Activated T-cell treated with anti-CD3 and anti-CD28 coated beads, Interleukin-2, amount 50 U/mL, for 72 hours (primary cell): ENCODE measurements at regions not wholly inside any gene's neighbourhood (a gene's known extent, or its start where the extent isn't known, plus 50 kb on each side); places are given as distances from the start of the nearest gene placed in this dataset.
"Not testable (repeated sequence)": the region's sequence is repeated elsewhere in the genome, so short reads cannot be mapped to it uniquely, and the experiment has no call there.

Experiments
- ATAC-seq, 2 donors: fragments of 150-1000 bp; cut with Tn5 transposase; replicated peaks in 1 of 2; 2 replicates each; pipeline ENCODE4 v1.10.0; 2021; ENCODE audit warnings: moderate library complexity in 2 of 2, mild to moderate bottlenecking in 1 of 2
- DNase-seq, 2 donors: peaks; one replicate each; pipeline ENCODE4 v3.0.0; 2021 to 2022; ENCODE audit warnings: mixed read lengths in 1 of 2
- H3K27ac Mint-ChIP-seq: one replicate; pipeline ENCODE4 v1.8.0; 2022; ENCODE audit warnings: mild to moderate bottlenecking, moderate library complexity, mixed read lengths
- H3K27me3 Mint-ChIP-seq: one replicate; pipeline ENCODE4 v1.8.0; 2022; ENCODE audit warnings: low read depth, mixed read lengths
- H3K36me3 Mint-ChIP-seq, 2 donors: one replicate each; pipeline ENCODE4 v1.8.0; 2022; ENCODE audit warnings: mixed read lengths in 2 of 2, mild to moderate bottlenecking in 1 of 2; ENCODE audit not compliant: insufficient read depth in 2 of 2
- H3K4me1 Mint-ChIP-seq: one replicate; pipeline ENCODE4 v1.8.0; 2022; ENCODE audit warnings: low read depth, mixed read lengths
- H3K4me3 Mint-ChIP-seq, 2 donors: one replicate each; pipeline ENCODE4 v1.8.0; 2022; ENCODE audit warnings: mild to moderate bottlenecking in 2 of 2, mixed read lengths in 2 of 2, moderate library complexity in 2 of 2
- H3K9me3 Mint-ChIP-seq, 2 donors: one replicate each; pipeline ENCODE4 v1.8.0; 2022; ENCODE audit warnings: mixed read lengths in 2 of 2

DNA sequence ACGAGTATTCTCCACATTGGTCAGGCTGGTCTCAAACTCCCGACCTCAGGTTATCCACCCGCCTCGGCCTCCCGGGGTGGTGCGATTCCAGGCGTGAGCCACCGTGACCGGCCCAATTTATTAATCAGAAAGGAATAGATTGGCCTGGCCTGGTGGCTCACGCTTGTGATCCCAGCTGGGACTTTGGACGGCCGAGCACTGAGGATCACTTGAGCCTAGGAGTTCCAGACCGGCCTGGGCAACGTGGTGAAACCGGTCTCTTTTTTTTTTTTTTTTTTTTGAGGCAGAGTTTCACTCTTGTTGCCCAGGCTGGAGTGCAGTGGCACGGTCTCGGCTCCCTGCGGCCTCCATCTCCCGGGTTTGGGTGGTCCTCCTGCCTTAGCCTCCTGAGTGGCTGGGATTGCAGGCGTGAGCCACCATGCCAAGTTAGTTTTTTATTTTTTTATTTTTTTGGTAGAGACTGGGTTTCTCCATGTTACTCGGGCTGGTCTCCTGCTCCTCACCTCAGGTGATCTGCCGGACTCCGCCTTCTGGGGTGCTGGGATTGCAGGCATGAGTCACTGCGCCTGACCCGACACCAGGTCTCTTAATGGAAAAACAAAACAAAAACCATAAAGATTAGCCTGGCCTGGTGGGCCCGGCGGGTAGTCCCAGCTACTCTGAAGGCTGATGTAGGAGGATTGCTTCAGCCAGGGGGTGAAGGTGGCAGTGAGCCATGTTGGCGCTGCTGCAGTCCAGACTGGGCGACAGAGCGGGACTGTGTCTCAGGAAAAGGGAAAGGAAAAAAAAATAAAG, 141.0 kb downstream of the GOLGA6L22 start:
- H3K27me3 Mint-ChIP-seq, H3K9me3 Mint-ChIP-seq, ATAC-seq, H3K27ac Mint-ChIP-seq, H3K4me1 Mint-ChIP-seq, DNase-seq, H3K4me3 Mint-ChIP-seq, H3K36me3 Mint-ChIP-seq: not testable (repeated sequence)

DNA sequence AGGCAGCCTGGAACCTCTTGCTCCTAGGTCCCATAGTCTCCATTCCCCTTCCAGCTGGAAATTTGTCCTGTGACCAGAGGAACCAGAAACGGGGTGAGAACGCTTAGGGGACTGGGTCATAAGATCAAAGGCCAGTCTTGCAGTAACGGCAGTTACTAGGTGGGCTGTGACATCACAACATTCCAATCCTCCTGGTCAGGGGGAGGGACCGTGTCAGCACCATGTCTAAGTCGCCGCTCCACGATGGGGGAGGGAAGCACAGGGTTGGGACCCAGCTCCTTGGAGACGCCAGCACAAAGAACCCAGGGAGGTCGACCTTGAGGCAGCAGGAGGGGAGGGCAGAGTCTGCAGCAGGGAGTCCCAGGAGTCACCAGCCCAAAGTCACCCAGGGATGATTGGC, 158.3 kb downstream of the GOLGA6L22 start:
- H3K27me3 Mint-ChIP-seq: not testable (repeated sequence)

DNA sequence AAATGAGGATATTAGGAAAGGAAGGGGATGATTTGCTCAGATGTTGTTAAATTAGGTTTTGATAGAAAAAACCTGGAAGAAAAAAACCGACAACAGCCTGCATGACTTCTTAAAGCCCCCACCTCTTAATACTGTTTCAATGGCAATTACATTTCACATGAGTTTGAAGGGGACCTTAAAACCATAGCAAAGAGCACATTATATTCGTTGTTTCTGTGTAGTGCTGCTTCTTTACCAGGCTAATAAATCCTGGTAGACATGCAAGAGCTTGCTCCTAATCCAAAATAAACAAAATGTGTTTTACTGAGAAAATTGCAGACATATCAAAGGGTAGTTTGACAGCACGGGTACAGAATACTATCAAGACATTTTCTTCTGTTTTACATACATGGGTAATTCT, 154.7 kb upstream of the NIPA1 start:
- not testable (repeated sequence) for H3K4me3 Mint-ChIP-seq, H3K27ac Mint-ChIP-seq, ATAC-seq, H3K27me3 Mint-ChIP-seq, H3K4me1 Mint-ChIP-seq, H3K36me3 Mint-ChIP-seq, DNase-seq, H3K9me3 Mint-ChIP-seq

More for the DNA sequence above, 158.3 kb downstream of the GOLGA6L22 start:
- not testable (repeated sequence) for ATAC-seq, H3K36me3 Mint-ChIP-seq, H3K27ac Mint-ChIP-seq, H3K4me1 Mint-ChIP-seq, DNase-seq, H3K9me3 Mint-ChIP-seq, H3K4me3 Mint-ChIP-seq

DNA sequence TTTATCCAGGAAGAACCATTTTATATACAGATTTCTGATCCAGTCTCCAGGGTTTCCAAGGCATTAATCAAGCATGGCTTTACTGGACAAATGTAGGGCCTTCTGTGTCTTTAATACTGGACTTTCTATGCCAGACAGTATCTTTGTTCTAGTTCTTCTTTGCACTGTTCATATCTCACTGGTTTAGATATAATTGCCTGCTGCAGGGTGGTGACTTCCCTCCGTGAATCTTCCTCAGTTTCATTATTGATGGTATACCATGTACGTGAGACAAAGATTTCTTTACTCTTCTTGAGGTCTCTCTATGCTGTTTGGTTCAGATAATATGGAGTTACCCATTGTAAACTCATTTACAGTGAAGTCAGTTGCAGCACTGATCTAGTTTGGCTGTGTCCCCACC, 146.5 kb upstream of the NIPA1 start:
- H3K27ac Mint-ChIP-seq, ATAC-seq, H3K9me3 Mint-ChIP-seq, H3K4me3 Mint-ChIP-seq, H3K4me1 Mint-ChIP-seq, H3K36me3 Mint-ChIP-seq, DNase-seq: not testable (repeated sequence)
- peaks cover 23% of the 10 kb centered on the region for H3K27me3 Mint-ChIP-seq

GRCh38 chr15:22649458-22649857, 137.0 kb upstream of the NIPA1 start:
- H3K4me3 Mint-ChIP-seq, H3K27me3 Mint-ChIP-seq, H3K9me3 Mint-ChIP-seq, H3K4me1 Mint-ChIP-seq, DNase-seq, H3K27ac Mint-ChIP-seq, H3K36me3 Mint-ChIP-seq, ATAC-seq: not testable (repeated sequence)

DNA sequence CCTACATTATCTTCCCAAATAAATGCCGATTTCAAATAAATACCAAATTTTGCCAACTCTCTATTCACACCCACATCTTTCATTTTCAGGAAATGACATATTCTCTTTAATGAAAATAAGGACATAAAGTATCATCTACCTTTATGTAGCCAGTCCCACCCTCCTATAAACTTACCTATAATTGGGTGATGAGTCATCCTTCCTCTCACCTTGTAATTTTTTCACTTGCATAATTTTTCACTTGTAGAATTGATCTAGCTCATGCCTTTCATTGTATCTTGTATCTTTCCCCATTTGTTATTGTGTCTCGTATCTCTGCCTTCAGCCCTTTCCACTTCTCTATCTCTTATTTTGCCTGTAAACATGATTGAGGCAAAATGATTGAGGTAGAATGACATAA, 135.3 kb upstream of the NIPA1 start:
- not testable (repeated sequence) for H3K9me3 Mint-ChIP-seq, DNase-seq, H3K36me3 Mint-ChIP-seq, H3K4me1 Mint-ChIP-seq, ATAC-seq, H3K4me3 Mint-ChIP-seq, H3K27ac Mint-ChIP-seq, H3K27me3 Mint-ChIP-seq

DNA sequence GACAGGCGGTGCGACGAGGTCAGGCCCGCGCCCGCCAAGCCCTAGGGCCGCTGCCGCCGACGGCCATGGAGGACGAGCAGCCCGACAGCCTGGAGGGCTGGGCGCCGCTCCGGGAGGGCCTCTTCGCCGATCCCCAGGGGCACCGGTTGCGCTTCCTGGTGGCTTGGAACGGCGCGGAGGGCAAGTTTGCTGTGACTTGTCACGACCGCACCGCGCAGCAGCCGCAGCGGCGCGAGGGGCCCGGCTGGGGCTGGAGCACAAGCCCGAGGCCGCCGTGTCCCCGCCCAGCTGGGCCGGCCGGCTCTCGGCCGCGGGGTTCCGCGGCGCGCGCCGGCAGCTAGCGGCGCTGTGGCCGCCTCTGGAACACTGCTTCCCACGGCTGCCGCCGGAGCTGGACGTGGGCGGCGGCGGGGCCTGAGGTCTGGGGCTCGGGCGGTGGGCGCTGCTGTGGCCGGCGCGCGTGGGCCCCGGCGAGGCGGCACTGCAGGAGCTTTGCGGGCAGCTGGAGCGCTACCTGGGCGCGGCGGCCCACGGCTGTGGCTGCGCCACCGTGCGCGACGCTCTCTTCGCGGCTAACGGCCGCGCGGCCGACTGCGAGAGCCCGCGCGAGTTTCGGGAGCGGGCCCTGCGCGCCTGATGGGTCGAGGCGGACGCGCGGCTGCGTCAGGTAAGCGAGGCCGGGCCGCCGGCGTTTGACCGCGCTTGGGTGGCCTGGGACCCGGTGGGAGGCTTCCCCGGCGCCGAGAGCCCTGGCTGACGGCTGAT, 122.0 kb upstream of the NIPA1 start:
- peak; percentile 41 to 48 for DNase-seq
- not testable (repeated sequence) for H3K27ac Mint-ChIP-seq, H3K9me3 Mint-ChIP-seq, H3K4me1 Mint-ChIP-seq, H3K36me3 Mint-ChIP-seq
- peak overlapping the region; percentile 78 to 84 for H3K4me3 Mint-ChIP-seq
- ATAC-seq: peak; percentile 86
- peaks cover 15% of the 10 kb centered on the region for H3K27me3 Mint-ChIP-seq

DNA sequence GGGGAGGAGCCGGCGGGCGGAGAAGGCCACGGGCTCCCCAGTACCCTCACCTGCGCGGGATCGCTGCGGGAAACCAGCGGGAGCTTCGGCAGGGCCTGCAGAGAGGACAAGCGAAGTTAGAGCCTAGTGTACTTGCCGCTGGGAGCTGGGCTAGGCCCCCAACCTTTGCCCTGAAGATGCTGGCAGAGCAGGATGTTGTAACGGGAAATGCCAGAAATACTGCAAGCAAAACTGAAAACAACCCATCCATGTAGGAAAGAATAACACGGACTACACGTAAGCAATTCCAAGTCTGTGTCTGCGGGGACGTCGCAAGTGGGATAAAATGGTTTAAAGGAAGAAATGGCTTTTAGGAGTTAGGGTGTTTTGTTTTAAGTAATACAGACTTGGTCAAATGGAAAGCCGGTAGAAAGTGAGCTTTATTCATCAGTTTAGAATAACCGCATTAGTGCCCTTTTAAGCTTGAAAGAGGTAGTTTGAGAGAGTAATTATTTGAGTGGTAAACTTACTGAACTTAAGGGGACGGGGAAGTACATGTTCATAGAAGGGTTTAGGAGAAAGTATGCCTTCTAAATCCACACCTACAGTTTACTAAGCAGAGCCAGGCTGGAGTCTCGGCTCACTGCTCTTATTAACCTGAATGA, 121.3 kb upstream of the NIPA1 start:
- H3K27me3 Mint-ChIP-seq: peaks cover 15% of the 10 kb centered on the region
- H3K27ac Mint-ChIP-seq, H3K4me1 Mint-ChIP-seq, H3K9me3 Mint-ChIP-seq, H3K36me3 Mint-ChIP-seq: not testable (repeated sequence)
- DNase-seq: peak; percentile 7 to 10
- H3K4me3 Mint-ChIP-seq: peak overlapping the region; percentile 78 to 84
- peak; percentile 20 to 26 for ATAC-seq

- H3K27ac Mint-ChIP-seq, H3K36me3 Mint-ChIP-seq, H3K4me1 Mint-ChIP-seq, H3K9me3 Mint-ChIP-seq: not testable (repeated sequence)
- ATAC-seq (peak; percentile 27 to 28), DNase-seq (peak; percentile 20 to 34)
- H3K4me3 Mint-ChIP-seq: peak overlapping the region; percentile 78 to 84
- peaks cover 15% of the 10 kb centered on the region for H3K27me3 Mint-ChIP-seq
Measured at GRCh38 chr15:22665711-22666110, 120.7 kb upstream of the NIPA1 start.

GRCh38 chr15:22684786-22685185, 101.7 kb upstream of the NIPA1 start:
- H3K36me3 Mint-ChIP-seq, H3K4me1 Mint-ChIP-seq, H3K27ac Mint-ChIP-seq, H3K4me3 Mint-ChIP-seq, H3K27me3 Mint-ChIP-seq, H3K9me3 Mint-ChIP-seq: not testable (repeated sequence)
- ATAC-seq (peak in 1 of 2 donors; percentile 32), DNase-seq (peak in 1 of 2 donors; percentile 1)

DNA sequence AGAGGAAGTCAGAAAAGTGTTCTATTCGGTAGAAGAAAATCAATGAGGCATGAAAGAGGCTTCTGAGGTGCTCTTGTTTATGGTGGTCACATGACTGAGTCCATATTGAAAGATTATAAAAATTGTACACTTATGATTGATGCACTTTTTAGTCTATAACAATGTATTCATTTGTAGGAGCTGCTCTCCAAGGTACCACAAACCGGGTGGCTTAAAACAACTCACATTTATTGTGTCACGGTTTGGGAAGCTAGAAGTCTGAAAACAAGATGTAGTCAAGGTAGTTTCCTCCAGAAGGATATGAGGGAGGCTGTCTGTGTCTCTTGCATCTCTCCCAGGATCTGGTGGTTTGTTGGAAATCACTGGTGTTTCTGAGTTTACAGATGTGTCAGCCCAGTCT, 86.6 kb upstream of the NIPA1 start:
- H3K27ac Mint-ChIP-seq, H3K27me3 Mint-ChIP-seq, ATAC-seq, H3K4me3 Mint-ChIP-seq, H3K9me3 Mint-ChIP-seq, DNase-seq, H3K4me1 Mint-ChIP-seq, H3K36me3 Mint-ChIP-seq: not testable (repeated sequence)

DNA sequence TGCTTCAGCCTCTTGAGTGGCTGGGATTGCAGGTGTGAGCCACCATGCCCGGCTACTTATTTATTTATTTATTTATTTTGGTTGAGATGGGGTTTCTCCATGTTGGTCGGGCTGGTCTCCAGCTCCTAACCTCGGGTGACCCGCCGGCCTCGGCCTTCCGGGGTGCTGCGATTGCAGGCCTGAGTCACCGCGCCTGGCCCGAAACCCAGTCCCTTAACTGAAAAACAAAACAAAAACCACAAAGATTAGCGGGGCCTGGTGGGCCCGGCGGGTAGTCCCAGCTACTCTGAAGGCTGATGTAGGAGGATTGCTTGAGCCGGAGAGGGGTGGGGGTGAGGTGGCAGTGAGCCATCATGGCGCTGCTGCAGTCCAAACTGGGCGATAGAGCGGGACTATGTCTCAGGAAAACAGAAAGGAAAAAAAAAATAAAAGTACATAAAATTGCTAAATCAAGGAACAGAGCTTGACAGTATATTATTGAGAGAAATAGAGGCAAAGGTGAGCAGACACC, 75.6 kb upstream of the NIPA1 start:
- H3K27me3 Mint-ChIP-seq: peaks cover 26% of the 10 kb centered on the region
- not testable (repeated sequence) for H3K27ac Mint-ChIP-seq, H3K9me3 Mint-ChIP-seq, H3K4me1 Mint-ChIP-seq, ATAC-seq, H3K36me3 Mint-ChIP-seq, DNase-seq, H3K4me3 Mint-ChIP-seq

- DNase-seq, H3K36me3 Mint-ChIP-seq, H3K9me3 Mint-ChIP-seq, ATAC-seq, H3K27ac Mint-ChIP-seq, H3K4me1 Mint-ChIP-seq: not testable (repeated sequence)
- peaks cover 45% of the 10 kb centered on the region for H3K27me3 Mint-ChIP-seq
- peak overlapping the region; percentile 57 to 59 for H3K4me3 Mint-ChIP-seq
Measured at GRCh38 chr15:22713933-22714332, 72.5 kb upstream of the NIPA1 start.
